PC-3 (cell line): ENCODE measurements at regions not wholly inside any gene's neighbourhood (a gene's known extent, or its start where the extent isn't known, plus 50 kb on each side); places are given as distances from the start of the nearest gene placed in this dataset.

ENCODE experiments used
- ATAC-seq: fragments of 200-7000 bp; cut with Tn5 transposase; 2 replicates; pipeline ENCODE4 v1.9.1; 2020; ENCODE audit warnings: mild to moderate bottlenecking, moderate library complexity
- BruUV-seq: library from RNA; stranded (reverse); fragments of 400-500 nt; replicated peaks from 2 replicates; lab custom pipeline; 2021; lab: Mats Ljungman, UMichigan
- CTCF ChIA-PET: fragments of 300-600 bp; sonication (Branson Sonifier 250); formaldehyde crosslinking; loops from one replicate; lab custom pipeline; 2022; ENCODE audit warnings: antibody characterized with exemption; lab: Charles Lee
- POLR2A ChIA-PET: fragments of 300-600 bp; sonication (Branson Sonifier 250); formaldehyde crosslinking; loops from one replicate; lab custom pipeline; 2022; ENCODE audit warnings: antibody characterized with exemption; ENCODE audit not compliant: unreplicated experiment; lab: Charles Lee
- DNase-seq: peaks from one replicate; pipeline ENCODE4 v3.0.0-alpha.2; 2015
- H2AFZ ChIP-seq: fragments of 300-600 bp; sonication (generic); 2 replicates; pipeline ENCODE4 v1.6.0; 2016; ENCODE audit warnings: antibody characterized with exemption, low read length
- H3F3A ChIP-seq: fragments of 300-600 bp; sonication (generic); one replicate; pipeline ENCODE4 v1.6.0; 2017; ENCODE audit warnings: antibody characterized with exemption, low read length, control low read depth, mild to moderate bottlenecking; ENCODE audit not compliant: unreplicated experiment
- H3K27ac ChIP-seq: fragments of 300-600 bp; sonication (generic); 2 replicates; pipeline ENCODE4 v1.5.1; 2016; ENCODE audit warnings: mild to moderate bottlenecking, low read length
- H3K27me3 ChIP-seq: fragments of 300-600 bp; sonication (generic); 2 replicates; pipeline ENCODE4 v1.6.1; 2016; ENCODE audit warnings: low read length, mixed read lengths
- H3K36me3 ChIP-seq: fragments of 300-600 bp; sonication (generic); 2 replicates; pipeline ENCODE4 v1.6.1; 2016; ENCODE audit warnings: low read depth, mixed run types, low read length, mixed read lengths
- H3K4me1 ChIP-seq: fragments of 300-600 bp; sonication (generic); 2 replicates; pipeline ENCODE4 v1.5.1; 2016; ENCODE audit warnings: low read length; ENCODE audit not compliant: insufficient read depth
- H3K4me2 ChIP-seq: fragments of 300-600 bp; sonication (generic); 2 replicates; pipeline ENCODE4 v1.6.0; 2016; ENCODE audit warnings: low read length
- H3K4me3 ChIP-seq: fragments of 300-600 bp; sonication (generic); 2 replicates; pipeline ENCODE4 v1.5.1; 2016; ENCODE audit warnings: mild to moderate bottlenecking, low read length, mixed read lengths
- H3K79me2 ChIP-seq: fragments of 300-600 bp; sonication (generic); 2 replicates; pipeline ENCODE4 v1.6.1; 2017; ENCODE audit warnings: low read length, mixed read lengths
- H3K9ac ChIP-seq: fragments of 300-600 bp; sonication (generic); 2 replicates; pipeline ENCODE4 v1.6.0; 2016; ENCODE audit warnings: mild to moderate bottlenecking, low read length
- H3K9me2 ChIP-seq: fragments of 300-600 bp; sonication (generic); replicated peaks from 2 replicates; pipeline ENCODE4 v1.6.1; 2016; ENCODE audit warnings: mixed run types, low read length, mixed read lengths
- H3K9me3 ChIP-seq: fragments of 300-600 bp; sonication (generic); 2 replicates; pipeline ENCODE4 v1.6.1; 2016; ENCODE audit warnings: low read length, mixed read lengths
- H4K20me1 ChIP-seq: fragments of 300-600 bp; sonication (generic); 2 replicates; pipeline ENCODE4 v1.6.1; 2016; ENCODE audit warnings: low read length, mixed read lengths
- EZH2 ChIP-seq: fragments of 300-600 bp; sonication (generic); IDR thresholded peaks from one replicate; pipeline ENCODE4 v1.6.1; 2017; ENCODE audit warnings: antibody characterized with exemption, mild to moderate bottlenecking, low read length; ENCODE audit not compliant: unreplicated experiment
- EZH2phosphoT487 ChIP-seq: fragments of 300-600 bp; sonication (generic); IDR thresholded peaks from 2 replicates; pipeline ENCODE4 v1.6.1; 2018; ENCODE audit warnings: mild to moderate bottlenecking, antibody characterized with exemption, low read length, borderline replicate concordance
- intact Hi-C: fragments of 100-400 bp; cut with micrococcal nuclease; formaldehyde crosslinking; loops from 2 replicates; pipeline ENCODE4 v1.9.0; 2023
- TF ChIP-seq, protein P1 (sequence below): fragments of 300-600 bp; sonication (generic); conservative IDR thresholded peaks from 2 replicates; pipeline ENCODE4 v1.5.1; 2017; ENCODE audit warnings: antibody characterized with exemption, low read depth, mild to moderate bottlenecking, low read length

DNA sequence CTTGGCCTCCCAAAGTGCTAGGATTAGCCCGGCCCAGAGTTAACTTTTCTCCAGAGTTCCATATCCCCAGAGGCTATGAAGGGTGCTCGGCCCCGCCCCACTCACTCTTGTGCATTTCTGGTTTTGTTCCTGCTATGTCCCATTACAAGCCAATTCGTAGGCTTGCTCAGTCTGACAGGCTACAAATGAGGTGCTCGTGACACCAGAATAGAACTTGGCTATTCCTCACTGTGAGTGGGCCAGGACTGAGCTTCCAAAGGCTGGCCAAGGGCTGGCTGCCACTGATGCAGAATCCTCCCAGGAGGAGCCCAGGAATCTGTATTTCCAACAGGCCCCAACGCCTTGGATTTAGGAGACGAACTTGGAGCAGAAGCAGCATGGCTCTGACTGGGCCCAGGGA is 282.7 kb upstream of the C2CD4B start:
- Histone ChIP-seq H4K20me1 (no peaks in the 10 kb centered on the region), H3K36me3 (no peaks in the 10 kb centered on the region), H3K9ac (no peak overlapping the region), H3K79me2 (no peaks in the 10 kb centered on the region), H3K27ac (no peak overlapping the region), H3K4me1 (peaks cover 25% of the 10 kb centered on the region), H3K4me3 (no peak overlapping the region), H3F3A (no peaks in the 10 kb centered on the region), H3K9me2 (no peaks in the 10 kb centered on the region), H3K4me2 (no peak overlapping the region), H3K9me3 (no peaks in the 10 kb centered on the region), H3K27me3 (no peaks in the 10 kb centered on the region), H2AFZ (no peak overlapping the region)
- no TSS peak for BruUV-seq
- ATAC-seq (no peak), DNase-seq (no peak)
- POLR2A ChIA-PET: no interaction called here
- CTCF ChIA-PET: no interaction called here
- intact Hi-C loops: loop anchor here (10.0 kb wide), 1 partner anchor 307 kb away; no protein-coding TSS in a partner anchor
- TF ChIP-seq, protein P1, sequence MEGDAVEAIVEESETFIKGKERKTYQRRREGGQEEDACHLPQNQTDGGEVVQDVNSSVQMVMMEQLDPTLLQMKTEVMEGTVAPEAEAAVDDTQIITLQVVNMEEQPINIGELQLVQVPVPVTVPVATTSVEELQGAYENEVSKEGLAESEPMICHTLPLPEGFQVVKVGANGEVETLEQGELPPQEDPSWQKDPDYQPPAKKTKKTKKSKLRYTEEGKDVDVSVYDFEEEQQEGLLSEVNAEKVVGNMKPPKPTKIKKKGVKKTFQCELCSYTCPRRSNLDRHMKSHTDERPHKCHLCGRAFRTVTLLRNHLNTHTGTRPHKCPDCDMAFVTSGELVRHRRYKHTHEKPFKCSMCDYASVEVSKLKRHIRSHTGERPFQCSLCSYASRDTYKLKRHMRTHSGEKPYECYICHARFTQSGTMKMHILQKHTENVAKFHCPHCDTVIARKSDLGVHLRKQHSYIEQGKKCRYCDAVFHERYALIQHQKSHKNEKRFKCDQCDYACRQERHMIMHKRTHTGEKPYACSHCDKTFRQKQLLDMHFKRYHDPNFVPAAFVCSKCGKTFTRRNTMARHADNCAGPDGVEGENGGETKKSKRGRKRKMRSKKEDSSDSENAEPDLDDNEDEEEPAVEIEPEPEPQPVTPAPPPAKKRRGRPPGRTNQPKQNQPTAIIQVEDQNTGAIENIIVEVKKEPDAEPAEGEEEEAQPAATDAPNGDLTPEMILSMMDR: no peak

DNA sequence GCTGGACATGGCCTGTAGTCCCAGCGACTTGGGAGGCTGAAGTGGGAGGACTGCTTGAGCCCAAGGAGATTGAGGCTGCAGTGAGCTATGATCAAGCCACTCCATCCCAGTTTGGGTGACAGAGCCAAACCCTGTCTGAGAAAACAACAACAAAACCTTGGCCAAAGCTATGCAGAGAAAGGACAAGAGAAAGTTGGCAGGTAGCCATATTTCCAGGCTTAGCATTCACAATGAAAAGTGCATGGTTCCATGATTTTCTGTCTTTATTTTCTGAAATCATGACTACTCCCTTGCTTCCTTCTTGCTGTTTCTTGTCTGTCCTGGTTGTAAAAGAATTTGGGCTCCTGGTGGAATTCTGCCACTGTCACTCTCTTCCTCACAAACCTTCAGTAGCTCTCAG is 284.6 kb upstream of the C2CD4B start:
- 0 out of 2 replicates have a peak, but pooled peaks cover 3% of the 10 kb centered on the region for H4K20me1 ChIP-seq
- no peak for TF ChIP-seq EZH2phosphoT487
- TF ChIP-seq, protein P1: no peak
- no peak for TF ChIP-seq EZH2
- DNase-seq: no peak
- no peak overlapping the region for H2AFZ ChIP-seq
- H3K4me3 ChIP-seq: no peak overlapping the region
- no peaks in the 10 kb centered on the region for H3K9me2 ChIP-seq
- no peaks in the 10 kb centered on the region for H3K9me3 ChIP-seq
- no peak overlapping the region for H3K27ac ChIP-seq
- intact Hi-C loops: loop anchor here (10.0 kb wide), 2 partner anchors 195 to 305 kb away; no protein-coding TSS in a partner anchor
- ATAC-seq: no peak
- H3K4me1 ChIP-seq: peaks cover 34% of the 10 kb centered on the region
- ChIA-PET CTCF (no interaction called here), POLR2A (no interaction called here)
- no peaks in the 10 kb centered on the region for H3K36me3 ChIP-seq
- no peak overlapping the region for H3K4me2 ChIP-seq
- H3F3A ChIP-seq: no peaks in the 10 kb centered on the region
- no TSS peak for BruUV-seq
- no peaks in the 10 kb centered on the region for H3K79me2 ChIP-seq
- no peak overlapping the region for H3K9ac ChIP-seq
- H3K27me3 ChIP-seq: no peaks in the 10 kb centered on the region

DNA sequence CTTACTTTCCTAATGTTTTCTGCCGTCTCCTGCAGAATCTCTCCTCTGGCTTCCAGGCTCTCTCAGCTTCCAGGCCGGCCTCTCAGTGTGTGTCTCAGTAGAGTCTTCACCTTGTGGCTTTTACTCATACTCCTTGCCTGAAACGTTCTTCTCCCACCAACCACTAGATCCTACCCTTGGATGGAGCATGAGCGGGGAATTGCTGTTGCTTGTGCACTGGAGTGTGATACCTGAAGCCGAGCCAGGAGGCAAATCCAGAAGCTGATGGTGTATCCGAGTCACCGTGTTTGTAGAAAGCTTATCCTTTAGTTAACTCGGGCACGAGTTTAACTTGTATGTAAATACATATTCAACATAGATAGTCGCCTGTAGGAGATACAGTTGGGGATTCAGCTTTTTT is 285.0 kb upstream of the C2CD4B start:
- Histone ChIP-seq H3K9me2 (no peaks in the 10 kb centered on the region), H3K4me2 (no peak overlapping the region), H3K4me3 (no peak overlapping the region), H3F3A (no peaks in the 10 kb centered on the region), H3K9ac (no peak overlapping the region), H3K27me3 (no peaks in the 10 kb centered on the region), H3K27ac (no peak overlapping the region), H3K36me3 (no peaks in the 10 kb centered on the region), H3K9me3 (no peaks in the 10 kb centered on the region), H3K79me2 (no peaks in the 10 kb centered on the region), H4K20me1 (0 out of 2 replicates have a peak, but pooled peaks cover 3% of the 10 kb centered on the region), H3K4me1 (peaks cover 34% of the 10 kb centered on the region), H2AFZ (no peak overlapping the region)
- no peak for DNase-seq
- BruUV-seq: no TSS peak
- no peak for ATAC-seq
- TF ChIP-seq, protein P1: no peak
- TF ChIP-seq EZH2: no peak
- POLR2A ChIA-PET: no interaction called here
- intact Hi-C loops: loop anchor here (10.0 kb wide), 1 partner anchor 195 kb away; no protein-coding TSS in a partner anchor
- CTCF ChIA-PET: no interaction called here
